Epithelial cell of prostate (primary cell): ENCODE measurements at regions not wholly inside any gene's neighbourhood (a gene's known extent, or its start where the extent isn't known, plus 50 kb on each side); places are given as distances from the start of the nearest gene placed in this dataset.

Source experiments
- DNase-seq: peaks from one replicate; pipeline ENCODE4 v3.0.0-alpha.2; 2011; ENCODE audit warnings: low read depth, low spot score
- H3K27ac ChIP-seq: fragments of 450-650 bp; 2 replicates; pipeline ENCODE4 v1.5.1; 2017; ENCODE audit warnings: mild to moderate bottlenecking

DNA sequence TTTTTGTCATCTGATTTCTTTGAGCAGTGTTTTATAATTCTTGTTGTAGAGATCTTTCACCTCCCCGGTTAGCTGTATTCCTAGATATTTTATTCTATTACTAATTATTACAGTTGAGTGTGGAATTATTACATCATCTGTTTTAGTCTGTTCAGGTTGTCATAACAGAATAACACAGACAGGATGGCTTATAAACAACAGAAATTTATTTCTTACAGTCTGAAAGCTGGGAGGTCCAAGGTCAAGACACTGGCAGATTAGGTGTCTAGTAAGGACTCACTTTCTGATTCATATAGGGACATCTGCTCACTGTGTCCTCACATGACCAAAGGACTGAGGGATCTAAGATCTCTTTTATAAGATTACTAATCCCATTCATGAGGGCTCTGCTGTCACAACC is 121.3 kb upstream of the THBS1 start:
- DNase-seq: no peak

DNA sequence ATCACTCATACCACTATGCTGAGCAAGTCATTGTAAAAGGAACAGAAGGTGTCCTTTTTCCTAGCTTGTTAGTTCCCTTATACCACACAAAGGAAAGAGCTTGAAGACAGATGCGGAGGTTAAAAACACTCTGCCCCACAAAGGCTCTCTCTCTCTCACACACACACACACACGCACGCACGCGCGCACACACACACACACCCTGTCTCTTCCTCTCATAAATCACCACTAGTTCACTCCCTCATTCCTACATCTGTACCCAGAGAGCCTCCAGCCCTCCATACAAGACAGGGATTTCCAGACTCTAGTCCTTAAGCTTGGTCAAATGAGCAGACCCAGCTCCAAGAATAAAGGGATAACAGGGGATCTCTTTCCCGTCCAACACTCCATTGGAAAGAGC is 120.1 kb upstream of the THBS1 start:
- no peak overlapping the region for H3K27ac ChIP-seq
- no peak for DNase-seq

More for the DNA sequence above, 121.3 kb upstream of the THBS1 start:
- no peak overlapping the region for H3K27ac ChIP-seq

DNA sequence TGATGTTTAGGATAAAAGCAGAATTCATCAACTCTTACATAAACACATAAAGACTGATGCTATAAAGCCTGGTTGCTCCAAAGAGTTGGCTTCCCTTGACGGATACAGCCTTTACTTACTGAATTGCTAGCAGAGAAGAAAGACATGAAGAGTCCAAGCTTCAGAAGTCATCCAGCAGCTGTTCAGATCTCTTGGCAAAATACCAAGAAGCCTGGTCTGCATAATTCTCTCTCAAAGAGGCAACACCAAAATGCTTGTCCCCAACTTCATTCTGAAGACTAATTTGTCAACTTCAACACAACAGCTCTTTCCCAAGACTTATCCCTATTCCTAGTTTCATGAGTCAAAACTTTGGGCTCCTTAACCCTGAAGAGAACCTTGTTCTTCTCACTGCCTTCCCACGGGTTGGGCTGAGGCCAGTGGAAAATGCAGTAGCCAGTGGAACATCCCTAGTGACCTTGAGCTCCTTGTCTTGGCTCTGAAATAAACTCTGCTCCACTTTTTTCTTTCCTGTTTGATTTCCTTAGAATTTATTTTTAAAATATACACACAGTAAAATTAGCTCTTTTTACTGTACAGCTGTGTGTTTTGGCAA is 119.2 kb upstream of the THBS1 start:
- no peak for DNase-seq
- no peak overlapping the region for H3K27ac ChIP-seq

DNA sequence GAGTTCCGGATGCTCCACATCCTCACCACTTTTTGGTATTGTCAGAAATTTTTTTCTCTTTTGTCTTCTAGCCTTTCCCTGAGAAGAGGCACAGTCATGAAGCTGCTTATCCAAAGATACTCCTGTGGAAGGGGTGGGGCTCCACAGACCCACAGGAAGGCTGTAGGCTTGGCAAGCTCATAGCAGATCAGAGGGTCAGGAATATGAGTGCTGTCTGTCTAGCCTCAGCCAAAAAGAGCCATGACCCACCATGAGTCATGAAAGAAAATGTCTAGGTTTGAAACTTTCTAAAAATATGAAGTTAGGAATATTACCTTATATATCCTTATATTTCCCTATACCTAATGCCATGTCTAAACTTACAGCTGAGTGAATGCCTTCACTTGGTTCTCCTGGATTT is 118.2 kb upstream of the THBS1 start:
- no peak overlapping the region for H3K27ac ChIP-seq
- DNase-seq: no peak

DNA sequence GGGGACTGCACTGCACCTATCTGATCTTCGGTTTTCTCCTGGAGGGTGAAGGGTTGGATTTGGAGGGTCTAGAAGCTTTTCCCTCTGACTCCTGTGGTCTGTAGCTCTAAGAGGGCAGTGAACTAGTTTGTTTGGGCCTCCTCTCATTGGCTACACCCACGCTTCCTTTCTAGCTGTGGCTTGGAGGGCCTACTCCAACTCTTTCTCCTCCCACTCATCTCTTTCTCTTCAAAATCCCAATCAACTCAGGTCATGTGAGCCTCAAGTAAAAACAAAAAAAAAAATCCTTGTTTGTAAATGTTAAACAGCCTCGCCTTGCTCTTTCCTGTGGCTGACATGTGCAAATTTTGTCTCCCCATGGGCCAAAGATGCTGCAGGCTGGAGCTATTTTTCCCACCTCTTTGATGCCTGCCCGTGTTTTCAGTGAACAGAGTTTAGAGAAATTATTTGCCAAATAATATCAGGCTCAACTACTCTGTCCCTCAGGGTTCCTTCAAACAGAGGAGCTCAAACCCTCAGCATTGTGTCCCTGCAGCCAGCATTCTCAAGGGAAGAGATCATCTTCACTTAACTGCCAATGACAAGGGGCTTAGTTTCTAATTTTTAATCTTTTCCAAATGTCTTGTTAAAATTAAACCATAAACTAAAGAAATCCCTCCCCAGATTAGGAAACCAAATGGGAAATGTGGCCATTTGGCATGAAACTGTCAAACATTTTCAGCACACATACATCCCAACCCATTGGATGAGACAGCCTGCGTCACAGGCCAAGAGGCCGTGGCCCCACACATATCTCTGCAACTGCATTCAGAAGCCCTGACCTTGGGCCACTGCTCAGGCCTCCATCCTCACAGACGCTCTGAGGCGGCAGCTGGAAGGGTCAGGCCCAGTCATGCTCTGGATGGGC is 114.8 kb upstream of the THBS1 start:
- no peak for DNase-seq
- H3K27ac ChIP-seq: no peak overlapping the region

GRCh38 chr15:39466750-39467105 is 114.2 kb upstream of the THBS1 start:
- no peak overlapping the region for H3K27ac ChIP-seq
- no peak for DNase-seq

- no peak for DNase-seq
- H3K27ac ChIP-seq: no peak overlapping the region
Measured at GRCh38 chr15:39468331-39468730, 112.5 kb upstream of the THBS1 start.

DNA sequence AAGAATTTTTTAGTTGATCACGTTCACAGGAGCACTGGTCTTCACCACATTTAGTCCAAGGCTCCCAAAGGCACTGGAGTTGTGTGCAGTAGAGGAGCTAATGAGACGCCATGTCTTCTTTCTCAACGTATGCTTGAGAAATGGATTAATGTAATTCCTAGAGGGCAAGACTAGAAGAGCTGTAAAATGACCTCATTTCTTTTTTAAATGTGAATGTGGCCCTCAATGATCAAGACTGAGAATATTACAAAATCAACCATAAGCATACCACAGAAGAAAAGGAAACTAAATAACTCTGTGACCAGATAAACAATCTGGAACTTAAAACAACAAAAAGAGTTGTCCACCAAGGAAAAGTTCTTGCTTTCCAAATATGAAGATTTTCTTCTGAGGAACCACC is 112.1 kb upstream of the THBS1 start:
- no peak for DNase-seq
- no peak overlapping the region for H3K27ac ChIP-seq

DNA sequence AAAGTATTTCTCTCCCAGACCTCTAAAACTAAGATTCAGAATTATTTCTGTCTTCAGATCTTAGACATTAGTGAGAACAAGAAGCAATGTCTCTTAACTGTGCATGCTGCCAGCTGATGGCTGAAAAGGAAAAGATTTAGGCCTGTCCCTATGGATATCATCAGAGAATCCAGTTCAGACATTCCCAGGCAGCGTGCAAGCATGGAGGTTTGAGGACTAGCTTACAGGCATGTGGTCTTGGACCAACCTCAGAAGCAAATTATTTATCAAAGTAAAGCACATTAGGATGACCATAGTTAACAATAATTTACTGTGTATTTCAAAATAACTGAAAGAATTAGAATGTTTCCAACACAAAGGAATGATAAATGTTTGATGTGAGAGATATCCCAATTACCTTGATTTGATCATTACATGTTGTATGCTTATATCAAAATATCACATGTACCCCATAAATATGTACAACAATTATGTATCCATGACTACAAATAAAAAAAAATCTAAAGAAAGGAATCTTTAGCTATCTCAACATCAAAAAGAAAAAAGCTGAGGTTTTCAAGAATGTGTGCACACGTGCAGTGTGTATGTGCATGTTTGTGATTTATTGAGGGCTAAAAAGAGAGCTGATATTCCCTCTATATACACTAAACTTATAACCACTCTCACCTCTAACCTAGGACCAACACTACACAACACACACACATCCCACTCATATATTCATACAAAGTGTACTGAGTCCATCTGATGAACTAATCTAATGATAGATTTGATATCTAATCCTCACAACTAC is 108.9 kb upstream of the THBS1 start:
- H3K27ac ChIP-seq: no peak overlapping the region
- no peak for DNase-seq

GRCh38 chr15:39472621-39473297 is 108.1 kb upstream of the THBS1 start:
- H3K27ac ChIP-seq: no peak overlapping the region
- no peak for DNase-seq

- no peak for DNase-seq
- H3K27ac ChIP-seq: no peak overlapping the region
Measured at GRCh38 chr15:39473298-39473947, 107.5 kb upstream of the THBS1 start.

DNA sequence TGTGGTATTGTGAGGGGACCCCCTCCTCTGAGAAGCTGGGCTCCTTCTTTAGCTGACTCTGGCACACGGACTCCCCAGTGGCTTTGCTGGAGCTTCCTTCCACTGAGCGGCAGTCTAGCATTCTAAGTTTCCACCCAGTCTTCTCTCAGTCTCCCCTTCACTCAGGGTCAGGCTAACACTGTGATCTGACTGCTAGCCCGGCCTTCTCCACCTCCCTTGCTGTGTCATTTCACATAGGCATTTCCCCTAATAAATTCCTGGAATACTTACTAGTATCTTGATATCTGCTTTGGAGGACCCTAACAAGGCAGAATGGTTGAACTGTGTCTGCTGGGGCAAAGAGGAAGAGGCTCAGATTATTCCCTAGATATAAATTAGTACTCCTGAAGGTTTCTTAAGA is 106.2 kb upstream of the THBS1 start:
- no peak overlapping the region for H3K27ac ChIP-seq
- DNase-seq: no peak

DNA sequence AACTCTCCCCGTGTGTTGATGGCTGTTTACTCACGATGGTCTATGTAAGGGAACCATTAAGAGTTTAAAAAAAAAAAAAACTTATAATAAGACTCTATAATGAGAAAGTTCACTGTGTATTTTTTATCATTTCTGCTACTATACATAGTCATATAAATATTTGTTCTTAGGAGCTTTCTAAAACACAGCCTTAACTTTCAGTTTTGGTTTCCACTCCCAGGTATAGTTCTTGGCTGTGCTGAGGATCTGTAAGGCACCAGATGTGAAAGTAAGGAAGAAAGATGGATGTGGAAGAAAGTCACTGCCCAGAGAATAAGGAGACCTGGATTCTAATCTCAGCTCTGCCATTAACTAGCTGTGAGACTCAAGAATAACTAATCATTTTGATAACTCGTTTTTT is 101.9 kb upstream of the THBS1 start:
- no peak overlapping the region for H3K27ac ChIP-seq
- no peak for DNase-seq

DNA sequence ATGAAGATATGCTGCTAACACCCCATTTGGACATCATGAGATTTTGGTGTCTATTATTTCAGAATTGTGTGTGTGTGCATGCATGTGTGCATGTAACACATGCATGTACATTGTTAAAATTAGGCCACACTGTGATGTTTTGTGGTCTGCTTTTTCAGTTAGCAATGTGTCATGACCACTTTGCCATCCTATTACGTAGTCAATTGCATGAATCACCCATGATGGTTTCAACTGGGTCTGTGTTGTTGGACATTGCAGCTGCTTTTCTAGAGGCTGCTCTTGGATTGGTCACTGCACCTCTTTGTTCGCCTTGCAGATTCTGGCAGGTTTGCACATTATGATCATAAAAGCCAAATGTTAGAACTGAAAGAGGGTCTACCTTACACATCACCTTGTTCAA is 101.0 kb upstream of the THBS1 start:
- DNase-seq: no peak
- no peak overlapping the region for H3K27ac ChIP-seq

- no peak overlapping the region for H3K27ac ChIP-seq
- DNase-seq: no peak
Measured at GRCh38 chr15:39482459-39482858, 98.4 kb upstream of the THBS1 start.

GRCh38 chr15:39486621-39487457 is 94.0 kb upstream of the THBS1 start:
- no peak overlapping the region for H3K27ac ChIP-seq
- no peak for DNase-seq

GRCh38 chr15:39487458-39487735 is 93.5 kb upstream of the THBS1 start:
- no peak overlapping the region for H3K27ac ChIP-seq
- DNase-seq: no peak

DNA sequence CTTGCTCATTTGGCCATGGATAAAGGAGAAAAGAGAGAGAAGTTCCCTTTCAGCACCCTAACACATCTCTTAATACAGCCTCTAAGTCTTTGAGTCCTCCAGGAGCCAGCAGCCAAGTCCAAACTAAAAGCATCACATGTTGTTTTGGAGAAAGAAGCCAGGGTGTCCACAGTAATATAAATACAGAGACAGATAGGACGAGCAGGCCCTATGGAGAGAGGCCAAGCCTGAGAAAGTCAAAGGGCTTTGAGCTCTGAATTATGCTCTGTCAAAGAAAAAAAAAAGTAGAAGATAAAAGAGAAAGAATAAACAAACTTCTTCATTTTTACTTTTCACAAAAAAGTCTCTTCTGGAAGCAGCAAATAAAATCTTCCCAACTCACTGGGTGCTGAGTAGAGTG is 92.4 kb upstream of the THBS1 start:
- no peak overlapping the region for H3K27ac ChIP-seq
- DNase-seq: no peak

DNA sequence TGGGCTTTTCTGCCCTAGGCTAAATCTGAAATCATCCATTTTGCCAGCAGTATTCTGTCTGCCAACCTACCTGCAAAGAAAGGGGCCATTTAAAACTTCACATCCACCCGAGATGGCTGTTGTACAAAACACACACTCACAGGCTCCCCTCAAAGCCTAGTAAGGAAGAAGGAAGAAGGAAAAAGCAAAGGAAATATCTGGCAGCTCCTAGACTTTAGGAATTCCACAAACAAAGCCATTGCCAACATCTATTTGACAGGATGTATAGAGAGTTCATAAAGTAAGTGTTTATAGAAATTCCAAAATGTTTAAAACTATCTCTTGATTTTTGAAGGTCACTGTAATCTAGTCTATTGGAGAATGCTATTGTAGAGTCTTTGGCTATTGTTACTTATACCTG is 91.9 kb upstream of the THBS1 start:
- DNase-seq: no peak
- H3K27ac ChIP-seq: no peak overlapping the region
